CD4-positive, alpha-beta memory T cell (primary cell): ENCODE measurements at regions not wholly inside any gene's neighbourhood (a gene's known extent, or its start where the extent isn't known, plus 50 kb on each side); places are given as distances from the start of the nearest gene placed in this dataset.

Source experiments
- CTCF ChIA-PET: fragments of 350-600 bp; sonication (Branson Sonifier 250); formaldehyde crosslinking; loops from one replicate; lab custom pipeline; 2021; ENCODE audit warnings: inconsistent platforms; ENCODE audit not compliant: partially characterized antibody; lab: Charles Lee
- POLR2A ChIA-PET: fragments of 350-600 bp; sonication (Branson Sonifier 250); formaldehyde crosslinking; loops from one replicate; lab custom pipeline; 2021; ENCODE audit not compliant: partially characterized antibody; lab: Charles Lee
- DNase-seq, 5 donors: peaks; one replicate each; pipeline versions ENCODE4 v3.0.0 to v3.0.0-alpha.2; 2020 to 2022; ENCODE audit warnings: mixed read lengths in 1 of 5
- H3K27ac ChIP-seq: one replicate; pipeline ENCODE4 v1.7.0; 2013; ENCODE audit warnings: low read depth, low read length
- H3K27me3 ChIP-seq: 2 replicates; pipeline ENCODE4 v1.7.0; 2013; ENCODE audit warnings: mild to moderate bottlenecking, low read length, moderate library complexity; ENCODE audit not compliant: insufficient read depth
- H3K36me3 ChIP-seq: 2 replicates; pipeline ENCODE4 v1.7.0; 2013; ENCODE audit warnings: mild to moderate bottlenecking, low read length, moderate library complexity; ENCODE audit not compliant: insufficient read depth
- H3K4me1 ChIP-seq: 2 replicates; pipeline ENCODE4 v1.7.0; 2013; ENCODE audit warnings: mild to moderate bottlenecking, low read length, moderate library complexity; ENCODE audit not compliant: insufficient read depth
- H3K4me3 ChIP-seq, 2 donors: one replicate each; pipeline ENCODE4 v1.7.0; 2013; ENCODE audit warnings: low read length in 2 of 2, mild to moderate bottlenecking in 1 of 2
- H3K9me3 ChIP-seq, 2 donors: one replicate each; pipeline ENCODE4 v1.7.0; 2013; ENCODE audit warnings: low read length in 2 of 2, control low read depth in 1 of 2; ENCODE audit not compliant: control insufficient read depth in 1 of 2
- H3K27ac Mint-ChIP-seq, 7 donors: one replicate each; pipeline ENCODE4 v1.8.0; 2020 to 2021; ENCODE audit warnings: mixed read lengths in 7 of 7, mild to moderate bottlenecking in 6 of 7, inconsistent platforms in 3 of 7, moderate library complexity in 3 of 7
- H3K27me3 Mint-ChIP-seq, 2 donors: one replicate each; pipeline ENCODE4 v1.8.0; 2020 to 2021; ENCODE audit warnings: mixed read lengths in 2 of 2
- H3K36me3 Mint-ChIP-seq, 2 donors: one replicate each; pipeline ENCODE4 v1.8.0; 2020 to 2021; ENCODE audit warnings: mixed read lengths in 2 of 2, inconsistent platforms in 1 of 2, mild to moderate bottlenecking in 1 of 2
- H3K4me1 Mint-ChIP-seq, 4 donors: one replicate each; pipeline ENCODE4 v1.8.0; 2020 to 2021; ENCODE audit warnings: mixed read lengths in 4 of 4, mild to moderate bottlenecking in 1 of 4
- H3K4me3 Mint-ChIP-seq, 8 donors: one replicate each; pipeline ENCODE4 v1.8.0; 2020 to 2021; ENCODE audit warnings: mixed read lengths in 8 of 8, mild to moderate bottlenecking in 7 of 8, moderate library complexity in 6 of 8, inconsistent platforms in 3 of 8
- H3K9me3 Mint-ChIP-seq, 8 donors: one replicate each; pipeline ENCODE4 v1.8.0; 2020 to 2021; ENCODE audit warnings: mixed read lengths in 8 of 8, mild to moderate bottlenecking in 5 of 8, inconsistent platforms in 3 of 8, moderate library complexity in 1 of 8
- intact Hi-C: fragments of 100-400 bp; cut with micrococcal nuclease; formaldehyde crosslinking; loops from one replicate; pipeline ENCODE4 v1.15.1; 2023

DNA sequence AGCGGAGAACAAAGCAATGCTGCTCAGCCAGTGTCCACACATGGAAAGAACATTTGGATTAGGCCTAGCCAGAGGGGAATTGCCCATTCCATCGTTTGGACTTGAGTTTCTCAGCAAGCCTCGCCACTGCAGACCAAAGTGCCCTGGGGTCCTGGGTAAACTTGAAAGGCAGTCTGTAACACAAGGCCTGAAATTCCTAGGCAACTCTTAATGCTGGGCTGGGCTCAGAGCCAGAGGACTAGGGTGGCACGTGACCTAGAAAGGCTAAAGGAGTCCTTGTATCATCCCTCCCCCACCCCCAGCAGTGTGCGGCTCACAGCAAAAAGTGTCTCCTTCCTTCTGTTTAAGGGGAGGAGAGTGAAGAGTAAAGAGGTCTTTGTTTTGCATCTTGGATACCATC lies 210.4 kb upstream of the ARX start:
- ChIA-PET POLR2A (no interaction called here), CTCF (no interaction called here)
- no peaks in the 10 kb centered on the region for H3K36me3 Mint-ChIP-seq
- intact Hi-C loops, result no loop called here
- no peak for DNase-seq
- Histone ChIP-seq H3K4me3 (no peak overlapping the region), H3K27ac (no peak overlapping the region), H3K36me3 (no peaks in the 10 kb centered on the region), H3K27me3 (no peaks in the 10 kb centered on the region), H3K4me1 (no peaks in the 10 kb centered on the region), H3K9me3 (no peaks in the 10 kb centered on the region)
- no peak overlapping the region for H3K27ac Mint-ChIP-seq
- H3K27me3 Mint-ChIP-seq, result no peaks in the 10 kb centered on the region
- H3K4me3 Mint-ChIP-seq, result no peak overlapping the region
- no peaks in the 10 kb centered on the region for H3K4me1 Mint-ChIP-seq
- H3K9me3 Mint-ChIP-seq, result no peaks in the 10 kb centered on the region

DNA sequence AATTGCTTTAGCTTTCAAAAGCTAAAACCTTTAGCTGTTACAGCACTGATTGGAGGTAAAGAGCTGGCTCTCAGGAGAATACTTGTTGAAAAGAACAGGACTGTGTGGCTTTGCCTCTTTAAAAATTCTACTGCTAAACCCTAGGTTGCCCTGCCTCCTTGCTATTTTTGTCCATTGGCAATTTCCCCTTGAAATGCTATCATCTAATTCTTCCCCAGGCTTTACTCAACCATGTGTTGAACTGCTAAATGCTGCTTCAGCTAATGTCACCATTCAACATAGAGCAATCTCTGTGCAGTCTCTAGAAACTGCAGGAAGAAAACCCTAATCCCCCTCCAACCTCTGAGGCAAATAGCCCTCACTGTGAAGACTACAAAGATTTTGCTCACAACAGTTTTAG lies 203.7 kb upstream of the ARX start:
- intact Hi-C loops, result no loop called here

DNA sequence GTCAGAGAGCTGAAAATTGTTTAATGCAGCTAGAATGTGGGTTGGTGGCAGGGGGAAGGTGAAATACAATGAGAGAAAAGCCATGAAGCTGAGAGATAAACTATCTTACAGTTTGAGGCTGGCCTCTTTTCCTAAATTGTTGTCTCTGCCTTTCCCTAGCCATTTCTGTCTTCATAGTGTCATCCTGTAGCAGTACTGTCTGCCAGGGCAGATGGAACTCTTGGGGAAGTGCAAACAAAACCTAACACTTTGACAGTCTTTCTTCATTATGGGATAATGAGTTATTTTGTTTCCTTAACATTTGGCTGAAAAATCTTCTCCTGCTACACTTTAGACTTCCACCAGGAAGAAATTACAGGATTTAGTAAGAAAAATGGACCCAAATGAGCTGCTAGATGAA lies 197.8 kb upstream of the ARX start:
- POLR2A ChIA-PET, result no interaction called here
- H3K36me3 ChIP-seq, result no peaks in the 10 kb centered on the region
- CTCF ChIA-PET, result no interaction called here
- Mint-ChIP-seq H3K36me3 (no peaks in the 10 kb centered on the region), H3K4me1 (no peaks in the 10 kb centered on the region), H3K4me3 (no peak overlapping the region), H3K9me3 (peaks cover 0 to 2% (median 0%) of the 10 kb centered on the region in 8 donors), H3K27me3 (peaks cover 2 to 3% of the 10 kb centered on the region in 2 donors), H3K27ac (no peak overlapping the region)
- no peak overlapping the region for H3K4me3 ChIP-seq
- no peak for DNase-seq
- no peaks in the 10 kb centered on the region for H3K27me3 ChIP-seq
- intact Hi-C loops, result no loop called here
- H3K9me3 ChIP-seq, result no peaks in the 10 kb centered on the region
- no peaks in the 10 kb centered on the region for H3K4me1 ChIP-seq
- no peak overlapping the region for H3K27ac ChIP-seq

More for the DNA sequence above, 203.7 kb upstream of the ARX start:
- Mint-ChIP-seq H3K27me3 (peaks cover 3 to 6% of the 10 kb centered on the region in 2 donors), H3K36me3 (no peaks in the 10 kb centered on the region), H3K4me3 (no peak overlapping the region), H3K9me3 (peaks cover 0 to 2% (median 0%) of the 10 kb centered on the region in 8 donors), H3K27ac (no peak overlapping the region), H3K4me1 (no peaks in the 10 kb centered on the region)
- Histone ChIP-seq H3K4me1 (no peaks in the 10 kb centered on the region), H3K4me3 (no peak overlapping the region), H3K27me3 (no peaks in the 10 kb centered on the region), H3K36me3 (no peaks in the 10 kb centered on the region), H3K9me3 (no peaks in the 10 kb centered on the region), H3K27ac (no peak overlapping the region)
- no peak for DNase-seq
- CTCF ChIA-PET, result no interaction called here
- POLR2A ChIA-PET, result no interaction called here

DNA sequence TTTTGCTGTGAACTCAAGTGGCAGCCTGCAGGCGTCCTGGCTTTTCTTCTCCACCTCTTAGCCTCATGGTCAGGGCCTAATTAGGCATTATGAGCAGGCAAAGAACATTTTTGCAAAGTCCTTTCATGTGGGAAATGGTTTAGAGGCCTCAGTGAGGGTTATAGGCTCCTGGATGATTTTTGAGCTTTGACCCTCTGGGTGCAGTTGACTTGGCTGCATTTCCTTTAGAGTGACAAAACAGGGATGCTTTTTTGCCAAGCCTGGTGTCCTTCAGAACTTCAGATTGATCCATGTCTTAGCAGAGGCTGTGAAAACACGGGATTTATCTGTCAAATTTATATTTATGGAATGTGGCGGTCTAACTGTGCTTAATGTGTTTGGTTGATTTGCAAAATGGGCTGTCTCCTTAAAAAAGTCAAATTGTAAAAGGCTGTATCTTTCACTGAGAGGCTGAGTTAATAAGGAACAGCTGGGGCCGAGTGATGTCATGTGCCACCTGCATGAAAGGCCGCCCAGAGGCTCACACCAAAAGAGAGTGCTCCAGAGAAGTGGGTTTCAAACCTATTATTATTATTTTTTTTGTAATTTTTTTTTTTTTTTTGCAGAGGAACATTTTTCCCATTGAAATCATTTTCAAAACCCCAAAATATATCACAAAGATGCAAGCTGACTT lies 192.2 kb upstream of the ARX start:
- Histone ChIP-seq H3K4me1 (no peaks in the 10 kb centered on the region), H3K9me3 (no peaks in the 10 kb centered on the region), H3K4me3 (no peak overlapping the region), H3K27ac (no peak overlapping the region), H3K36me3 (no peaks in the 10 kb centered on the region), H3K27me3 (no peaks in the 10 kb centered on the region)
- Mint-ChIP-seq H3K4me1 (no peaks in the 10 kb centered on the region), H3K27me3 (no peaks in the 10 kb centered on the region), H3K27ac (no peak overlapping the region), H3K36me3 (no peaks in the 10 kb centered on the region), H3K9me3 (no peaks in the 10 kb centered on the region), H3K4me3 (no peak overlapping the region)
- POLR2A ChIA-PET, result no interaction called here
- no peak for DNase-seq
- intact Hi-C loops, result no loop called here
- CTCF ChIA-PET, result no interaction called here

DNA sequence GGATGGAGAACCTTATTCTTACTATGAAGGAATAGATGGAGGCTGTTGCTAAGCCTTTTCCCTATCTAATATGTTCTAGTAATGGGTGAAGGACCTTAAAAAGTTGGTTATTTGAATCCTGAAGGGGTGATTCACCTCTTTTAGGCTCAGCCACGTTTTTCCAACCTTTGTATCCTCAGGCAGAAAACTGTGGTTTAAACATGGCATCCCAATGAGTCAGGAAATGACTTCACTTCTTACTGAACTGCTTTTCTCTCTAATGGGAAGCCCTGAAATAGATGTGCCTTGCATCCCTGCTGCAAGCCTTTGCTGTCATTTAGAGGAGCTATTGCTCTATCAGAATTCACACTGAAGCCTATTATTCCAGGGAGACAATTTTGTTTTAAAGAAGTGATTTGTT lies 191.0 kb upstream of the ARX start:
- Mint-ChIP-seq H3K9me3 (no peaks in the 10 kb centered on the region), H3K36me3 (no peaks in the 10 kb centered on the region), H3K4me3 (no peak overlapping the region), H3K4me1 (no peaks in the 10 kb centered on the region), H3K27ac (no peak overlapping the region), H3K27me3 (no peaks in the 10 kb centered on the region)
- CTCF ChIA-PET, result no interaction called here
- Histone ChIP-seq H3K27ac (no peak overlapping the region), H3K36me3 (no peaks in the 10 kb centered on the region), H3K4me1 (no peaks in the 10 kb centered on the region), H3K27me3 (no peaks in the 10 kb centered on the region), H3K9me3 (no peaks in the 10 kb centered on the region), H3K4me3 (no peak overlapping the region)
- intact Hi-C loops, result no loop called here
- POLR2A ChIA-PET, result no interaction called here
- DNase-seq, result no peak

DNA sequence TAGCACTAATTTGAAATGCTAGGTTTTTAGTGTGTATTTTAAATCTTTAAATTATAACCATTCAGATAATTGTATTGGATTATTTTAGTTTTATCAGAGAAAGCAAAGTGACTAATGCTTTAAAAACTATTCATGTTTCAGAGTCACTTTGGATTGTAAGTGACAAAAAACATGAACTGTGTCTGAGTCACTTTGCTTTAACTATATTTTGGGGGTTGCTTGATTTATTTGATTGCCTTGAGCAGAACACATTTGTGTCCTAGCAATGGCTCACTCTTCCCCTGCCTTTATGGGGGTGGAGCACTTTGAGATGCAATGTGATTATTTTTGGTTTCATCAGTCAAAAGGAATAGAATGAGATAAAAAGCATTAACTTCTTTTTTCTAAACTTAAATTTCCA lies 188.4 kb upstream of the ARX start:
- H3K27ac Mint-ChIP-seq, result no peak overlapping the region
- no peak for DNase-seq
- Histone ChIP-seq H3K4me3 (no peak overlapping the region), H3K36me3 (no peaks in the 10 kb centered on the region), H3K4me1 (no peaks in the 10 kb centered on the region), H3K9me3 (no peaks in the 10 kb centered on the region), H3K27ac (no peak overlapping the region), H3K27me3 (no peaks in the 10 kb centered on the region)
- no peaks in the 10 kb centered on the region for H3K4me1 Mint-ChIP-seq
- intact Hi-C loops, result no loop called here
- ChIA-PET POLR2A (no interaction called here), CTCF (no interaction called here)
- H3K27me3 Mint-ChIP-seq, result no peaks in the 10 kb centered on the region
- H3K9me3 Mint-ChIP-seq, result no peaks in the 10 kb centered on the region
- H3K36me3 Mint-ChIP-seq, result no peaks in the 10 kb centered on the region
- H3K4me3 Mint-ChIP-seq, result no peak overlapping the region

DNA sequence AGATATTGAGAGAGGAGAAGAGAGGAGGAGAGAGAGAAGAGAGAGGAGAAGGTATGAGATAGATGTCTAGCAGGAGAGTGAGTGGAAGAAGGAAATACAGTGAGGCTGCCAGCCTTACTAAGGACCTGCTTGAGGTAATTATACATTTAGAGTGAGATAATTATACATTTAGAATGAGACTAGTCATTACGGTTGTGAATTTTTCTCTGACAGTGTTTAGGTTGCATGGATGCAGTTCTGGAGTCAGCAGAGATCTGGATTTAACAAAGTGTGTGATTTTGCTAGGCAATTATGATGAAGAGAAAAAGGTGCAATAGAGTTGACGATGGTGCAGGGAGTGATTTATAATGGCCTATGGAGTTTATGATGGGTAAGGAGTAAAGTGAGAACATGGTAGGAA lies 187.1 kb upstream of the ARX start:
- Mint-ChIP-seq H3K36me3 (no peaks in the 10 kb centered on the region), H3K27ac (no peak overlapping the region), H3K4me3 (no peak overlapping the region), H3K27me3 (no peaks in the 10 kb centered on the region), H3K9me3 (no peaks in the 10 kb centered on the region), H3K4me1 (no peaks in the 10 kb centered on the region)
- H3K27me3 ChIP-seq, result no peaks in the 10 kb centered on the region
- DNase-seq, result no peak
- no peaks in the 10 kb centered on the region for H3K36me3 ChIP-seq
- ChIA-PET CTCF (no interaction called here), POLR2A (no interaction called here)
- no peaks in the 10 kb centered on the region for H3K9me3 ChIP-seq
- no peak overlapping the region for H3K27ac ChIP-seq
- H3K4me3 ChIP-seq, result no peak overlapping the region
- no peaks in the 10 kb centered on the region for H3K4me1 ChIP-seq
- intact Hi-C loops, result no loop called here

DNA sequence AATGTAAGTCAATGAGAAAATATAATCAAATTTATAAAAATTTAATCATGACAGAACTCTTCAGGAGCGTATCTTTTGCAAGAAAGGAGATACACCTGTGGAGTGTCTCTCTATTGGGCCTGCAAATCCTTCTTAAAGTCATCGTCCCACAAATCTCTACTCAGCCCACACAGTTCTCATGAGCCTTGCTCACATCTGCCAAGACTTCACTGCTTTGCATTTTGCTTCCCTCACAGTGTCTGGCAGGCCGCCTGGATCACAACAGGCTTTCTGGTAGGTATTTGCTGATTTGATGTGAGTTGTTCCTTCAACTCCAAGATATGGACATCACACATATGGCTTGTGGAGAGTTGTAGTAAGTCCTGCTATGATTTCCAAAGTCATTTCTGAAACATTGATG lies 183.1 kb upstream of the ARX start:
- no peaks in the 10 kb centered on the region for H3K36me3 ChIP-seq
- H3K9me3 ChIP-seq, result no peaks in the 10 kb centered on the region
- intact Hi-C loops, result no loop called here
- H3K27ac ChIP-seq, result no peak overlapping the region
- DNase-seq, result no peak
- no peak overlapping the region for H3K4me3 Mint-ChIP-seq
- ChIA-PET POLR2A (no interaction called here), CTCF (no interaction called here)
- H3K27me3 Mint-ChIP-seq, result peaks cover 0 to 3% of the 10 kb centered on the region in 2 donors
- H3K36me3 Mint-ChIP-seq, result no peaks in the 10 kb centered on the region
- no peak overlapping the region for H3K4me3 ChIP-seq
- no peak overlapping the region for H3K27ac Mint-ChIP-seq
- no peaks in the 10 kb centered on the region for H3K4me1 ChIP-seq
- H3K4me1 Mint-ChIP-seq, result no peaks in the 10 kb centered on the region
- peaks cover 0 to 2% (median 0%) of the 10 kb centered on the region in 8 donors for H3K9me3 Mint-ChIP-seq
- no peaks in the 10 kb centered on the region for H3K27me3 ChIP-seq
